Esophagus muscularis mucosa (tissue), 4 donors: ENCODE measurements at regions not wholly inside any gene's neighbourhood (a gene's known extent, or its start where the extent isn't known, plus 50 kb on each side); places are given as distances from the start of the nearest gene placed in this dataset.

Source experiments
- DNase-seq: peaks from one replicate; pipeline ENCODE4 v3.0.0-alpha.2; 2017; ENCODE audit errors: extremely low spot score
- H3K27ac ChIP-seq, 4 donors: fragments of 200-600 bp; sonication (generic); replicated peaks in 1 of 4; 1 replicate in 3 of 4; 2 replicates in 1 of 4; pipeline ENCODE4 v1.5.1; 2016 to 2019; ENCODE audit warnings: mild to moderate bottlenecking in 1 of 4
- H3K27me3 ChIP-seq, 4 donors: fragments of 200-600 bp; sonication (generic); one replicate each; pipeline versions ENCODE4 v1.5.1 to v1.6.0; 2016 to 2019
- H3K36me3 ChIP-seq, 4 donors: fragments of 200-600 bp; sonication (generic); one replicate each; pipeline ENCODE4 v1.5.1; 2016 to 2019
- H3K4me1 ChIP-seq, 4 donors: fragments of 200-600 bp; sonication (generic); one replicate each; pipeline ENCODE4 v1.5.1; 2016 to 2019
- H3K4me3 ChIP-seq, 4 donors: fragments of 200-600 bp; sonication (generic); 1 replicate in 2 of 4; 2 replicates in 2 of 4; pipeline ENCODE4 v1.5.1; 2016 to 2019; ENCODE audit warnings: mild to moderate bottlenecking in 4 of 4, moderate library complexity in 1 of 4
- H3K9me3 ChIP-seq, 4 donors: fragments of 200-600 bp; sonication (generic); 1 replicate in 3 of 4; 2 replicates in 1 of 4; pipeline ENCODE4 v1.5.1; 2016 to 2019
- EP300 ChIP-seq: sonication (generic); formaldehyde crosslinking; IDR thresholded peaks from one replicate; pipeline ENCODE4 v1.6.1; 2017; ENCODE audit warnings: antibody characterized with exemption
- POLR2A ChIP-seq: fragments of 450-650 bp; IDR thresholded peaks from one replicate; pipeline ENCODE4 v1.6.1; 2017; ENCODE audit warnings: antibody characterized with exemption, moderate library complexity, mild to moderate bottlenecking, low read depth
- POLR2AphosphoS5 ChIP-seq, 2 donors: sonication (generic); formaldehyde crosslinking; IDR thresholded peaks; one replicate each; pipeline ENCODE4 v1.6.1; 2017; ENCODE audit warnings: antibody characterized with exemption in 2 of 2
- WGBS: methylation state at CpG from one replicate; pipeline ENCODE4 v1.1.5; 2018; 5-methylcytosine and 5-hydroxymethylcytosine counted together
- intact Hi-C: fragments of 100-400 bp; cut with DNase I; formaldehyde crosslinking; loops from one replicate; pipeline ENCODE4 v1.15.1; 2023
- TF ChIP-seq, protein P1 (sequence below), 3 experiments: fragments of 200-600 bp in 2 of 3; fragments of 450-650 bp in 1 of 3; sonication (generic) in 2 of 3; IDR thresholded peaks; one replicate each; pipeline ENCODE4 v1.5.1; 2017 to 2019; ENCODE audit warnings: antibody characterized with exemption in 3 of 3, mild to moderate bottlenecking in 2 of 3, moderate library complexity in 1 of 3

DNA sequence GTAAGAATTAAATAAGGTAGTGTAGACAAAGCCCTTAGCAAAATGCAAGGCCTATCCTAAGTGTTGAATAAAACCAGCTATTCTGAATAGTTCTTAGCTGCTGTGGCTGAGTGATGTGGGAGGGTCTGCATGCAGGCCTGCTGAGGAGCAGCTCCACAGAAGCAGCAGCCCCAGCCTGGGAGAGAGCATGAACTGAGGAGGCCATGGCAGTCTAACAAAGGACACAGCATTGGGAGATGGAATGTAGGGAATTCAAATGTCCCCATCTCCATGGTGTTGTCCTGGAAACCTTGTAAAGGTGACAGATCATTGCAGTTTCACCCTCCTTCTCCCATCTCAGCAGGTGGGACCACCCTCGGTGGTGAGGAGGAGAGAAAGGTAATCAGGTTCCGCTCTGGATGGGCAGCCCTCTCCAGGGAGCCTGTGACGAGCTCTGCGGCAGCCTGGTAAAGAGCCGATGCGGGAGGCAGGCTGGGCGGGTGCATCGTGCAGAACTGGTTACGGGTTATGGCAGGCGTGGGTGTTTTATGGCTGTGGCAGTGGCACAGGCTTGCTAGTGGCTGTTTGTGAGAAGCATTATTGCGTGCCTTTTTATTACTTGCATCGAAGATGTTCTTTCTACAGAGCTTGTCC lies 199.9 kb upstream of the GLRA1 start:
- H3K36me3 ChIP-seq = no peaks in the 10 kb centered on the region
- TF ChIP-seq EP300 = no peak
- TF ChIP-seq POLR2A = no peak
- TF ChIP-seq POLR2AphosphoS5 (IDR thresholded peaks at IDR 0.05) = no peak
- TF ChIP-seq, protein P1, sequence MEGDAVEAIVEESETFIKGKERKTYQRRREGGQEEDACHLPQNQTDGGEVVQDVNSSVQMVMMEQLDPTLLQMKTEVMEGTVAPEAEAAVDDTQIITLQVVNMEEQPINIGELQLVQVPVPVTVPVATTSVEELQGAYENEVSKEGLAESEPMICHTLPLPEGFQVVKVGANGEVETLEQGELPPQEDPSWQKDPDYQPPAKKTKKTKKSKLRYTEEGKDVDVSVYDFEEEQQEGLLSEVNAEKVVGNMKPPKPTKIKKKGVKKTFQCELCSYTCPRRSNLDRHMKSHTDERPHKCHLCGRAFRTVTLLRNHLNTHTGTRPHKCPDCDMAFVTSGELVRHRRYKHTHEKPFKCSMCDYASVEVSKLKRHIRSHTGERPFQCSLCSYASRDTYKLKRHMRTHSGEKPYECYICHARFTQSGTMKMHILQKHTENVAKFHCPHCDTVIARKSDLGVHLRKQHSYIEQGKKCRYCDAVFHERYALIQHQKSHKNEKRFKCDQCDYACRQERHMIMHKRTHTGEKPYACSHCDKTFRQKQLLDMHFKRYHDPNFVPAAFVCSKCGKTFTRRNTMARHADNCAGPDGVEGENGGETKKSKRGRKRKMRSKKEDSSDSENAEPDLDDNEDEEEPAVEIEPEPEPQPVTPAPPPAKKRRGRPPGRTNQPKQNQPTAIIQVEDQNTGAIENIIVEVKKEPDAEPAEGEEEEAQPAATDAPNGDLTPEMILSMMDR (IDR thresholded peaks at IDR 0.05) = no peak
- H3K4me3 ChIP-seq = no peak overlapping the region
- DNase-seq = no peak
- 91% methylated on average over 12 of the region's 12 CpGs for WGBS
- no peak overlapping the region for H3K27ac ChIP-seq
- H3K9me3 ChIP-seq = no peaks in the 10 kb centered on the region
- intact Hi-C loops = no loop called here
- H3K27me3 ChIP-seq = no peaks in the 10 kb centered on the region
- peaks cover 0 to 8% (median 3%) of the 10 kb centered on the region in 4 donors for H3K4me1 ChIP-seq

DNA sequence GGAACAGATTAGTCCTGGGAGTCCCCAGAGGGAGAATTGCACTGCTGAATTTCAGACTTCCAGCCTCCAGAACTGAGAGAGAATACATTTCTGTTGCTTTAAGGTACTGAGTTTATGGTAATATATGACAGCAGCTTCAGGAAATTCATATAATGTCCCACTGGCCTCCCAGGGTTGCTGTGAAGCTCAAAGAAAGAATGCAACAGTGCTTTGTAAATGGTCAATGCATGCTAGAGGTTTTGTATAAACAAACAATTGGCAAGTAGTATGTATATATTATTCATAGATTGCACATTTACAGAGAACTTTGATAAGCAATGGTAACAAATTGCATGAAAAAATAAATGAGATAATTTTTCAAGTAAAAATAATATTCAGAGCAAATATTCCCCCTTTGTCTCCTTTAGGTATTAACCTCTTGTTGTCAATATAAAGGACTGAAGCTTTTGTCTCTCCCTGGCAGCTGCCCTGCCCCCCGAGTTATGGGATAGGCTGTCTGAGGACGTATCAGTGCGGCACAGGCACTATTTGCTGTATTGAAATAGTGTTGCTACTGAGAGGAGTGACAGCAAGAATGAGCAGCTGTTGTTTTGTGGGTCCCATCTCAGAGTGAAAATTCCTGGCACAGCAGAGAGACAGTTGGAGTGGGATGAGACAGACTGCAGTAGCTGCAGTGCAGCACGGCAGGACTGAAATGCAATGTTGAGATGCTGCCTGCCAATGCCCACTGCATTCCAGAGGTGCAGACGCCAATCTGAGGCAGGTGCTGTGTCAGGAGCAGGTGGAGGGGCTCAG lies 194.2 kb upstream of the GLRA1 start:
- Histone ChIP-seq H3K4me3 (no peak overlapping the region), H3K27me3 (no peaks in the 10 kb centered on the region), H3K36me3 (no peaks in the 10 kb centered on the region), H3K27ac (no peak overlapping the region), H3K4me1 (peaks cover 0 to 6% (median under 1%) of the 10 kb centered on the region in 4 donors), H3K9me3 (no peaks in the 10 kb centered on the region)
- TF ChIP-seq POLR2AphosphoS5 (IDR thresholded peaks at IDR 0.05) = no peak
- no peak for TF ChIP-seq EP300
- TF ChIP-seq POLR2A = no peak
- TF ChIP-seq, protein P1 (IDR thresholded peaks at IDR 0.05) = no peak
- intact Hi-C loops = no loop called here
- DNase-seq = no peak
- 35% methylated on average over 5 of the region's 5 CpGs for WGBS

DNA sequence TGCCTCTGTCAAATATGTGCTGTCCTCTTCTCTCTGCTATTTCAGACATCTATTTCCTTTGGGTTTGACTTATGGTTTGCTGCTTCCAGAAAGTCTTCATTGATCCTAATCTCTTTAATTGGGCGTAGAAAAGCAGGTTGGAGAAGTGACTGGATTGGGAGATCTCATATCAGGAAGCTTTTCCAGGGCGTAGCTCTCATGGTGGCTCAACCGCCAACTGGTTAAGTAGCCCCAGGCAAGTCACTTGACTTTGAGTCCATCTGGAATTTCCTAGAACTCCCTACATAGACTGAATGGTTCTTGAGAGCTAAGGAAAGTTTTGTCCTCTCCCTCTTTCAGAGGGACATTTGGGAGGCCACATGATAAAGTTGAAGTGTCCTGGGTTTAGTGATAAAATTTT lies 192.3 kb upstream of the GLRA1 start:
- intact Hi-C loops = no loop called here
- Histone ChIP-seq H3K27me3 (no peaks in the 10 kb centered on the region), H3K4me1 (no peaks in the 10 kb centered on the region), H3K9me3 (no peaks in the 10 kb centered on the region), H3K27ac (no peak overlapping the region), H3K4me3 (no peak overlapping the region), H3K36me3 (no peaks in the 10 kb centered on the region)
- DNase-seq = no peak
- WGBS = 94% methylated on average over 3 of the region's 3 CpGs
- TF ChIP-seq POLR2AphosphoS5 (IDR thresholded peaks at IDR 0.05) (no peak), EP300 (no peak)

DNA sequence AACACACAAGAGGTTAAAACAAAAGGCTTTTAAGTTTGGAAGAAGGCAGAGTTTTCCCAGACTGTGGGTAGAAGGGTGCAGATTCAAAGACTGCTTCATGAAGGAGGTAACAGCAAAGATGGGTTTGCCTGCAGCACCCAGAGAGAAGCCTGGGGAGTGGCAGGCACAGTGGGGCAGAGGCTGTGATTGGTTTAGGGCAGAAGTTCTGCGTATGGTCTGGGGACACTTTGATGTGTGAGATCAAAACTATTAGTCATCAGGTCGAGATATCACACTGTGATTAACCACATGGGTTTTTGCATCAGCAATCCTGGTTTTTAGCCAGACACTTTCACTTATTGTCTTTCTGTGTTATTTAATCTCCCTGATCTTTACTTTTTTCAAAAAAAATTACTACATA lies 188.8 kb upstream of the GLRA1 start:
- Histone ChIP-seq H3K4me1 (no peaks in the 10 kb centered on the region), H3K4me3 (no peak overlapping the region), H3K27me3 (no peaks in the 10 kb centered on the region), H3K9me3 (no peaks in the 10 kb centered on the region), H3K36me3 (no peaks in the 10 kb centered on the region), H3K27ac (no peak overlapping the region)
- intact Hi-C loops = no loop called here
- no peak for DNase-seq
- WGBS = 65% methylated on average over 2 of the region's 2 CpGs
- TF ChIP-seq POLR2A = no peak
- TF ChIP-seq, protein P1 (IDR thresholded peaks at IDR 0.05) = no peak
- no peak for TF ChIP-seq EP300
- no peak for TF ChIP-seq POLR2AphosphoS5 (IDR thresholded peaks at IDR 0.05)

DNA sequence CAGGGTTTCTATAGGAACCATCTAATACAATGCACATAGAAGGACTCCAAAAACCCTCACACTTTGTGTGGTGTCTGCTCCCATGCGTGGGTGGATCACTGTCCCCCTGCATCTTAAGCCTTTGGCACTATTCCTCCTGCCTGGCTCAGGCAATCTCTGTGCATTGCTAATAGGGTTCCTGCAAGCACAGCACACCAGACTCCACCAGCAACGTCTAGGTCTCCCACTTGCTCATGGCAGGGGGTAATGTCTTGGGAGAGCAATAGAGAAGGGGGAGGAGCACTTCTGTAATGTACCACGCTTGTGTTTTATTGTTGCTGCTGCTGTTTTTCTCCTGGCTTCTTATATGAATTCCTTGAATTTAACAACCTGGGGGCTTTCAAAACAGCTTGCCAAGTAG lies 182.6 kb upstream of the GLRA1 start:
- TF ChIP-seq POLR2A (no peak), POLR2AphosphoS5 (IDR thresholded peaks at IDR 0.05) (no peak), EP300 (no peak)
- TF ChIP-seq, protein P1 (IDR thresholded peaks at IDR 0.05) = no peak
- H3K27ac ChIP-seq = no peak overlapping the region
- no peaks in the 10 kb centered on the region for H3K36me3 ChIP-seq
- intact Hi-C loops = no loop called here
- no peaks in the 10 kb centered on the region for H3K27me3 ChIP-seq
- H3K9me3 ChIP-seq = no peaks in the 10 kb centered on the region
- DNase-seq = no peak
- H3K4me3 ChIP-seq = no peak overlapping the region
- no peaks in the 10 kb centered on the region for H3K4me1 ChIP-seq
- WGBS = 48% methylated on average over 3 of the region's 3 CpGs
